Transverse colon (tissue), 4 donors: ENCODE measurements at regions not wholly inside any gene's neighbourhood (a gene's known extent, or its start where the extent isn't known, plus 50 kb on each side); places are given as distances from the start of the nearest gene placed in this dataset.

Experiments used
- DNase-seq: peaks from one replicate; pipeline ENCODE4 v3.0.0-alpha.2; 2019
- H3K27ac ChIP-seq, 4 donors: fragments of 200-600 bp; sonication (generic); 2 replicates each; pipeline ENCODE4 v1.5.1; 2016 to 2018; ENCODE audit warnings: inconsistent platforms in 4 of 4
- H3K27me3 ChIP-seq: fragments of 200-600 bp; sonication (generic); 2 replicates; pipeline ENCODE4 v1.5.1; 2017; ENCODE audit warnings: inconsistent platforms
- H3K36me3 ChIP-seq, 4 donors: fragments of 200-600 bp; sonication (generic); 2 replicates each; pipeline ENCODE4 v1.5.1; 2017 to 2019; ENCODE audit warnings: inconsistent platforms in 4 of 4
- H3K4me1 ChIP-seq, 4 donors: fragments of 200-600 bp; sonication (generic); 2 replicates each; pipeline ENCODE4 v1.5.1; 2017 to 2020; ENCODE audit warnings: inconsistent platforms in 4 of 4
- H3K4me3 ChIP-seq, 4 donors: fragments of 200-600 bp; sonication (generic); 1 replicate in 1 of 4; 2 replicates in 3 of 4; pipeline versions ENCODE4 v1.5.1 to v1.6.1; 2017 to 2019; ENCODE audit warnings: inconsistent platforms in 4 of 4
- H3K9me3 ChIP-seq, 2 donors: fragments of 200-600 bp; sonication (generic); 2 replicates each; pipeline ENCODE4 v1.5.1; 2017 to 2019; ENCODE audit warnings: inconsistent platforms in 2 of 2
- EP300 ChIP-seq: sonication (generic); formaldehyde crosslinking; IDR thresholded peaks from one replicate; pipeline ENCODE4 v1.6.1; 2017; ENCODE audit warnings: antibody characterized with exemption, low read depth
- POLR2A ChIP-seq: fragments of 450-650 bp; IDR thresholded peaks from one replicate; pipeline ENCODE4 v1.6.1; 2016; ENCODE audit warnings: antibody characterized with exemption, mild to moderate bottlenecking, moderate library complexity
- POLR2AphosphoS5 ChIP-seq, 3 donors: sonication (generic); formaldehyde crosslinking; IDR thresholded peaks; one replicate each; pipeline ENCODE4 v1.6.1; 2016; ENCODE audit warnings: antibody characterized with exemption in 3 of 3
- WGBS, 2 donors: methylation state at CpG; one replicate each; pipeline ENCODE4 v1.1.5; 2018; ENCODE audit warnings: low coverage in 1 of 2; 5-methylcytosine and 5-hydroxymethylcytosine counted together
- in situ Hi-C, 4 donors: fragments of 200-750 bp; cut with MboI; loops; one replicate each; pipeline versions ENCODE4 v1.15.0 to v1.15.1; 2017; ENCODE audit warnings: low sequenced_read_pairs in 3 of 4, low pct_ligation_motif_present in 1 of 4, low pct_unique_long_range_greater_than_20kb in 1 of 4
- intact Hi-C: fragments of 100-400 bp; cut with DNase I; formaldehyde crosslinking; loops from one replicate; pipeline ENCODE4 v1.15.1; 2023; ENCODE audit warnings: low total_unique reads
- TF ChIP-seq, protein P1 (sequence below), 5 experiments: fragments of 200-600 bp in 3 of 5; fragments of 450-650 bp in 2 of 5; sonication (generic) in 3 of 5; IDR thresholded peaks; 1 replicate in 2 of 5; 2 replicates in 3 of 5; pipeline ENCODE4 v1.5.1; 2016 to 2017; ENCODE audit warnings: antibody characterized with exemption in 5 of 5, inconsistent platforms in 3 of 5, mild to moderate bottlenecking in 2 of 5, moderate library complexity in 1 of 5

DNA sequence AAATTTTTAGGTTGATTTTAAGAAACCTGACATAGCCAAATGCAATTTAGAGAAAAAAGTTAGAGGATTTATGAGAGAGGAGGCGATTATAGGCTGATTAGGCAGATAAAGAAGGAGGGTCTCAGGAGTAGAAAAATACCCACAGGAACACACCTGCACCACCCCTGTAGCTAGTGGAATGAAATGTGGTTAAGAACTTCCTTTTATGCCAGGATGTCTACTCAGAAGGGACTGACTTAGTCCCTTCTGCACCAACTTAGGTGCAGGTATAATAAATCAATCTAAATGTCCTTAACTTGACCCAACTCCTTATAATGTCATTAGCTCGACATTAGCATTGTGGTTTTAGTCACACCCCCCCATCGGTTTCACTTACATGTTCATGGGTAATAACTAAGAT is 1274.5 kb upstream of the TMEFF2 start:
- no peaks in the 10 kb centered on the region for H3K9me3 ChIP-seq
- no peaks in the 10 kb centered on the region for H3K4me1 ChIP-seq
- H3K4me3 ChIP-seq = no peak overlapping the region
- H3K36me3 ChIP-seq = no peaks in the 10 kb centered on the region
- H3K27ac ChIP-seq = no peak overlapping the region
- WGBS, 2 donors = 67 to 82% methylated on average over 3 of the region's 3 CpGs
- no peaks in the 10 kb centered on the region for H3K27me3 ChIP-seq
- in situ Hi-C loops (no loop called here), intact Hi-C loops (no loop called here)
- no peak for DNase-seq
- TF ChIP-seq POLR2AphosphoS5 (IDR thresholded peaks at IDR 0.05) (no peak), EP300 (no peak), POLR2A (no peak)
- TF ChIP-seq, protein P1, sequence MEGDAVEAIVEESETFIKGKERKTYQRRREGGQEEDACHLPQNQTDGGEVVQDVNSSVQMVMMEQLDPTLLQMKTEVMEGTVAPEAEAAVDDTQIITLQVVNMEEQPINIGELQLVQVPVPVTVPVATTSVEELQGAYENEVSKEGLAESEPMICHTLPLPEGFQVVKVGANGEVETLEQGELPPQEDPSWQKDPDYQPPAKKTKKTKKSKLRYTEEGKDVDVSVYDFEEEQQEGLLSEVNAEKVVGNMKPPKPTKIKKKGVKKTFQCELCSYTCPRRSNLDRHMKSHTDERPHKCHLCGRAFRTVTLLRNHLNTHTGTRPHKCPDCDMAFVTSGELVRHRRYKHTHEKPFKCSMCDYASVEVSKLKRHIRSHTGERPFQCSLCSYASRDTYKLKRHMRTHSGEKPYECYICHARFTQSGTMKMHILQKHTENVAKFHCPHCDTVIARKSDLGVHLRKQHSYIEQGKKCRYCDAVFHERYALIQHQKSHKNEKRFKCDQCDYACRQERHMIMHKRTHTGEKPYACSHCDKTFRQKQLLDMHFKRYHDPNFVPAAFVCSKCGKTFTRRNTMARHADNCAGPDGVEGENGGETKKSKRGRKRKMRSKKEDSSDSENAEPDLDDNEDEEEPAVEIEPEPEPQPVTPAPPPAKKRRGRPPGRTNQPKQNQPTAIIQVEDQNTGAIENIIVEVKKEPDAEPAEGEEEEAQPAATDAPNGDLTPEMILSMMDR (IDR thresholded peaks at IDR 0.05) = no peak

DNA sequence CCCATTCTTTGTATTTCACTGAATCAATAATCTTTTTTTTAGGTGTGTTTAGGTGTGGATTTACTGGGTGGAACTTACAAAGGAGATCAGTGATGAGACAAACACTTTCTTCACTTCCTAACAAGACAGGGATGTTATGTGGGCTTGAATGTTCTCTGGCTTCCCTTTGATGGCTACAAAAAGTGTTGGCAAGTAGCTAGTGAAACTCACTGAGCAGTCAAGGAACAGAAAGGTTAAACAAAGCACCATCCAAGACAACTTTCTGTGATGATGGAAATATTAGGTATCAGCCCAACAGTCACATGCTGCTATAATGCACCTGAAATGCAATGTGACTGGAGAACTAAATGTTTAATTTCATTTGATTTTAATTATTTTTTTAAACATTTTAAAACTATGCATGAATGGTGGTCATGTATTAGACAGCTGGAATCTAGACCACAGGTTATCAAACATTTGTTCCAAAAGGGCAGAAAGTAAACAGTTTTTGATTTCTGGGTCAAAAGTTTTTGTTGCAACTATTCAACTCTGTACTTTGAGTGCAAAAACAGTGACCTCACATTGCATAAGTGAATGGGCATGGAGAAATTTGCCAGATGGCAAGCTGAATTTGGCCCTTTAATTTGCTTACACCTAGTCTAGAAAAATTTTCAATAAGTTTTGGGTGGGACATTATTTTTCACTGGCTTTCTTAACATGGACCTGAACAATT is 1272.7 kb upstream of the TMEFF2 start:
- no peak overlapping the region for H3K4me3 ChIP-seq
- H3K27me3 ChIP-seq = no peaks in the 10 kb centered on the region
- no peaks in the 10 kb centered on the region for H3K36me3 ChIP-seq
- no peak overlapping the region for H3K27ac ChIP-seq
- intact Hi-C loops = no loop called here
- in situ Hi-C loops = no loop called here
- no peaks in the 10 kb centered on the region for H3K4me1 ChIP-seq
- TF ChIP-seq POLR2AphosphoS5 (IDR thresholded peaks at IDR 0.05) = no peak
- TF ChIP-seq, protein P1 (IDR thresholded peaks at IDR 0.05) = no peak
- TF ChIP-seq POLR2A = no peak
- no peak for TF ChIP-seq EP300
- no peak for DNase-seq
- no peaks in the 10 kb centered on the region for H3K9me3 ChIP-seq

- WGBS, 2 donors = 85 to 92% methylated on average over 3 of the region's 3 CpGs
These were observed 1268.3 kb upstream of the TMEFF2 start for GRCh38 chr2:193463011-193463410.

DNA sequence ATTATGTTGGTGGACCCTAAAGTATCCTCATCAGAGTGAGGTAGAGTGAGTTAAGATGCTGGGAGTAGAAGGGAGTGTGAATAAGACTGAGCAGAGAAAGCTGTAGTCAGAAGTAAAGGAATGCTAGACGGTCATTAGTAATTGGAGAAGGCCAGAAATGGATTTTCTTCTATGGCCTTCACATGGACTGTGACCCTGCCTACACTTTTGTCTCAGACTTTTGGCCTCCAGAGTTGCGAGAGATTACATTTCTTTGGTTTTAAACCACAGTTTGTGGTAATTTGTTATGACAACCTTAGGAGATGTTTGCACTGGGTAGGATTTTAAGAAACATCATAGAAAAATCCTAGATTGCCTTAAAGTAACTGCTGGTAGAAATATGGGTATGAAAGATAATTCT is 1267.7 kb upstream of the TMEFF2 start:
- H3K36me3 ChIP-seq = no peaks in the 10 kb centered on the region
- no peaks in the 10 kb centered on the region for H3K27me3 ChIP-seq
- in situ Hi-C loops (no loop called here), intact Hi-C loops (no loop called here)
- TF ChIP-seq POLR2AphosphoS5 (IDR thresholded peaks at IDR 0.05) (no peak), POLR2A (no peak), EP300 (no peak)
- TF ChIP-seq, protein P1 (IDR thresholded peaks at IDR 0.05) = no peak
- no peak overlapping the region for H3K27ac ChIP-seq
- H3K9me3 ChIP-seq = no peaks in the 10 kb centered on the region
- H3K4me1 ChIP-seq = no peaks in the 10 kb centered on the region
- 82 to 87% methylated on average over 2 of the region's 2 CpGs for WGBS, 2 donors
- no peak overlapping the region for H3K4me3 ChIP-seq
- no peak for DNase-seq

More at GRCh38 chr2:193463011-193463410, 1268.3 kb upstream of the TMEFF2 start:
- no peaks in the 10 kb centered on the region for H3K27me3 ChIP-seq
- H3K4me3 ChIP-seq = no peak overlapping the region
- no peaks in the 10 kb centered on the region for H3K4me1 ChIP-seq
- no peaks in the 10 kb centered on the region for H3K36me3 ChIP-seq
- no peak for DNase-seq
- in situ Hi-C loops = no loop called here
- TF ChIP-seq POLR2A = no peak
- TF ChIP-seq, protein P1 (IDR thresholded peaks at IDR 0.05) = no peak
- no peak for TF ChIP-seq EP300
- TF ChIP-seq POLR2AphosphoS5 (IDR thresholded peaks at IDR 0.05) = no peak
- no peaks in the 10 kb centered on the region for H3K9me3 ChIP-seq
- intact Hi-C loops = no loop called here
- no peak overlapping the region for H3K27ac ChIP-seq
